Sigmoid colon (tissue), 6 donors: ENCODE measurements at regions not wholly inside any gene's neighbourhood (a gene's known extent, or its start where the extent isn't known, plus 50 kb on each side); places are given as distances from the start of the nearest gene placed in this dataset.
"Not testable (repeated sequence)": the region's sequence is repeated elsewhere in the genome, so short reads cannot be mapped to it uniquely, and the experiment has no call there.

Experiments used
- DNase-seq: peaks from one replicate; pipeline ENCODE4 v3.0.0-alpha.2; 2019
- H3K27ac ChIP-seq, 4 donors: fragments of 200-600 bp; sonication (generic); one replicate each; pipeline ENCODE4 v1.5.1; 2016 to 2019; ENCODE audit warnings: mild to moderate bottlenecking in 1 of 4
- H3K27me3 ChIP-seq, 3 donors: fragments of 200-600 bp; sonication (generic); one replicate each; pipeline ENCODE4 v1.5.1; 2019; ENCODE audit warnings: mild to moderate bottlenecking in 1 of 3
- H3K36me3 ChIP-seq, 4 donors: fragments of 200-600 bp; sonication (generic); one replicate each; pipeline ENCODE4 v1.5.1; 2016 to 2019
- H3K4me1 ChIP-seq, 4 donors: fragments of 200-600 bp; sonication (generic); one replicate each; pipeline ENCODE4 v1.5.1; 2017 to 2019
- H3K4me3 ChIP-seq, 4 donors: fragments of 200-600 bp; sonication (generic); one replicate each; pipeline ENCODE4 v1.5.1; 2017 to 2019; ENCODE audit warnings: mild to moderate bottlenecking in 2 of 4, moderate library complexity in 1 of 4
- H3K9me3 ChIP-seq, 4 donors: fragments of 200-600 bp in 3 of 4; sonication (generic) in 3 of 4; one replicate each; pipeline versions ENCODE4 v1.5.1 to v1.6.1; 2013 to 2019
- CTCF ChIP-seq, 4 experiments: fragments of 450-650 bp in 3 of 4; fragments of 200-600 bp in 1 of 4; IDR thresholded peaks; one replicate each; pipeline ENCODE4 v1.5.1; 2016 to 2019; ENCODE audit warnings: antibody characterized with exemption in 4 of 4, mild to moderate bottlenecking in 3 of 4, moderate library complexity in 2 of 4
- EP300 ChIP-seq, 4 donors: sonication (generic); formaldehyde crosslinking; IDR thresholded peaks; one replicate each; pipeline ENCODE4 v1.6.1; 2017; ENCODE audit warnings: antibody characterized with exemption in 4 of 4
- POLR2A ChIP-seq, 2 donors: fragments of 450-650 bp; IDR thresholded peaks; one replicate each; pipeline ENCODE4 v1.6.1; 2016; ENCODE audit warnings: antibody characterized with exemption in 2 of 2, mild to moderate bottlenecking in 2 of 2, moderate library complexity in 2 of 2
- POLR2AphosphoS5 ChIP-seq, 4 donors: sonication (generic); formaldehyde crosslinking; IDR thresholded peaks; one replicate each; pipeline ENCODE4 v1.6.1; 2017; ENCODE audit warnings: antibody characterized with exemption in 4 of 4
- whole genome bisulfite sequencing, 2 donors: extraction: QIAGEN DNeasy Blood & Tissue Kit; methylation state at CpG; one replicate each; pipeline ENCODE4 v1.1.7; 2013; 5-methylcytosine and 5-hydroxymethylcytosine counted together
- intact Hi-C: fragments of 100-400 bp; cut with DNase I; formaldehyde crosslinking; loops from one replicate; pipeline ENCODE4 v1.15.1; 2023
- donor health status: healthy with polysubstance abuse.
- donor health status: healthy.

- H3K36me3 ChIP-seq: no peaks in the 10 kb centered on the region
- TF ChIP-seq CTCF (IDR thresholded peaks at IDR 0.05): no peak
- no peak for TF ChIP-seq EP300 (IDR thresholded peaks at IDR 0.05)
- no peak for TF ChIP-seq POLR2AphosphoS5 (IDR thresholded peaks at IDR 0.05)
- no peak for TF ChIP-seq POLR2A (IDR thresholded peaks at IDR 0.05)
- peaks cover 0 to 16% (median 4%) of the 10 kb centered on the region in 4 donors for H3K9me3 ChIP-seq
- peaks cover 12 to 21% (median 12%) of the 10 kb centered on the region in 3 donors for H3K27me3 ChIP-seq
- no peak for DNase-seq
- no peak overlapping the region for H3K27ac ChIP-seq
- no peak overlapping the region for H3K4me3 ChIP-seq
- intact Hi-C loops: no loop called here
- 16 to 20% methylated on average over 21 of the region's 21 CpGs for WGBS, 2 donors
- H3K4me1 ChIP-seq: peaks cover 0 to 9% (median 6%) of the 10 kb centered on the region in 4 donors
These were observed 56.7 kb upstream of the RAB6C start for GRCh38 chr2:129922571-129923264.

- 2 to 6% methylated on average over 30 of the region's 30 CpGs for WGBS, 2 donors
- peaks cover 0 to 9% (median 6%) of the 10 kb centered on the region in 4 donors for H3K4me1 ChIP-seq
- H3K36me3 ChIP-seq: no peaks in the 10 kb centered on the region
- peaks cover 0 to 10% (median 2%) of the 10 kb centered on the region in 4 donors for H3K9me3 ChIP-seq
- no peak overlapping the region for H3K4me3 ChIP-seq
- intact Hi-C loops: no loop called here
- no peak overlapping the region for H3K27ac ChIP-seq
- no peak for DNase-seq
- peaks cover 12 to 21% (median 12%) of the 10 kb centered on the region in 3 donors for H3K27me3 ChIP-seq
- TF ChIP-seq EP300 (IDR thresholded peaks at IDR 0.05) (no peak), CTCF (IDR thresholded peaks at IDR 0.05) (peak in 2 of 4 experiments; percentile 9 to 48)
These were observed 56.0 kb upstream of the RAB6C start for GRCh38 chr2:129923265-129924091.

- H3K9me3 ChIP-seq, H3K4me1 ChIP-seq, intact Hi-C loops, H3K27ac ChIP-seq, H3K4me3 ChIP-seq, DNase-seq, H3K36me3 ChIP-seq: not testable (repeated sequence)
- peaks cover 12 to 21% (median 12%) of the 10 kb centered on the region in 3 donors for H3K27me3 ChIP-seq
- 68 to 76% methylated on average over 12 of the region's 12 CpGs for WGBS, 2 donors
These were observed 55.4 kb upstream of the RAB6C start for GRCh38 chr2:129924115-129924514.

GRCh38 chr2:129925381-129925780 is 54.1 kb upstream of the RAB6C start:
- no peak for DNase-seq
- intact Hi-C loops: no loop called here
- H3K9me3 ChIP-seq: no peaks in the 10 kb centered on the region
- no peak overlapping the region for H3K27ac ChIP-seq
- no peaks in the 10 kb centered on the region for H3K36me3 ChIP-seq
- peaks cover 12 to 26% (median 12%) of the 10 kb centered on the region in 3 donors for H3K27me3 ChIP-seq
- TF ChIP-seq POLR2A (IDR thresholded peaks at IDR 0.05) (no peak), EP300 (IDR thresholded peaks at IDR 0.05) (no peak), CTCF (IDR thresholded peaks at IDR 0.05) (no peak), POLR2AphosphoS5 (IDR thresholded peaks at IDR 0.05) (no peak)
- no peak overlapping the region for H3K4me3 ChIP-seq
- H3K4me1 ChIP-seq: peaks cover 0 to 9% (median 6%) of the 10 kb centered on the region in 4 donors
- 23 to 43% methylated on average over 3 of the region's 3 CpGs for WGBS, 2 donors

GRCh38 chr2:129927696-129928095 is 51.8 kb upstream of the RAB6C start:
- peaks cover 0 to 9% (median 6%) of the 10 kb centered on the region in 4 donors for H3K4me1 ChIP-seq
- H3K9me3 ChIP-seq: no peaks in the 10 kb centered on the region
- no peak overlapping the region for H3K4me3 ChIP-seq
- intact Hi-C loops: no loop called here
- no peak overlapping the region for H3K27ac ChIP-seq
- TF ChIP-seq EP300 (IDR thresholded peaks at IDR 0.05) (no peak), POLR2A (IDR thresholded peaks at IDR 0.05) (no peak)
- H3K27me3 ChIP-seq: peaks cover 6 to 35% (median 8%) of the 10 kb centered on the region in 3 donors
- 79 to 88% methylated on average over 1 of the region's 1 CpG for WGBS, 2 donors
- DNase-seq: no peak
- no peaks in the 10 kb centered on the region for H3K36me3 ChIP-seq
